K562 (cell line): ENCODE measurements at regions not wholly inside any gene's neighbourhood (a gene's known extent, or its start where the extent isn't known, plus 50 kb on each side); places are given as distances from the start of the nearest gene placed in this dataset.

Experiments
- ATAC-seq: fragments of 200-7000 bp; cut with Tn5 transposase; 3 replicates; pipeline ENCODE4 v1.9.1; 2020; ENCODE audit warnings: moderate library complexity
- BruUV-seq: library from RNA; stranded (reverse); fragments of 400-500 nt; replicated peaks from 2 replicates; lab custom pipeline; 2021; lab: Mats Ljungman, UMichigan
- CTCF ChIA-PET: fragments of 300-600 bp; formaldehyde crosslinking; extraction: SDS; loops from one replicate; lab custom pipeline; 2021; ENCODE audit warnings: low intra/inter-chr PET ratio; lab: Yijun Ruan, JAX
- POLR2A ChIA-PET: fragments of 300-600, 350-650 bp; sonication (Branson Sonifier 250); formaldehyde crosslinking; extraction: SDS; loops from one replicate; lab custom pipeline; 2021; ENCODE audit warnings: antibody characterized with exemption, inconsistent platforms; lab: Yijun Ruan, JAX
- DNase-seq, 4 experiments: peaks; one replicate each; pipeline versions ENCODE4 v3.0.0 to v3.0.0-alpha.2; 2011 to 2018; ENCODE audit warnings: low spot score in 3 of 4, mixed read lengths in 3 of 4; ENCODE audit errors: extremely low read depth in 1 of 4
- FAIRE-seq: peaks from 2 replicates; lab custom pipeline; 2011; peaks lifted over from hg19 to GRCh38; lab: Jason Lieb, UNC
- H2AFZ ChIP-seq: 2 replicates; pipeline ENCODE4 v1.6.0; 2011; ENCODE audit warnings: low read depth, low read length, control low read depth, inconsistent platforms
- H3K27ac ChIP-seq: fragments of 200-600 bp; 3 replicates; pipeline ENCODE4 v1.8.0; 2011; ENCODE audit warnings: low read depth, mild to moderate bottlenecking, control low read depth, inconsistent platforms, low read length, moderate library complexity, mixed read lengths; ENCODE audit errors: extremely low read depth
- H3K27me3 ChIP-seq, 2 experiments: fragments of 300-600 bp in 1 of 2; 2 replicates in 1 of 2; 3 replicates in 1 of 2; pipeline versions ENCODE4 v1.6.0 to v1.8.0; 2011; ENCODE audit warnings: inconsistent platforms in 2 of 2, low read length in 2 of 2, mild to moderate bottlenecking in 1 of 2, mixed read lengths in 1 of 2, moderate library complexity in 1 of 2; ENCODE audit not compliant: control insufficient read depth in 2 of 2, insufficient read depth in 2 of 2
- H3K36me3 ChIP-seq: fragments of 300-600 bp; 3 replicates; pipeline ENCODE4 v1.8.0; 2011; ENCODE audit warnings: mild to moderate bottlenecking, low read length, inconsistent platforms; ENCODE audit not compliant: control insufficient read depth, insufficient read depth
- H3K4me1 ChIP-seq, 2 experiments: fragments of 200-600 bp in 1 of 2; replicated peaks in 1 of 2; 2 replicates in 1 of 2; 3 replicates in 1 of 2; pipeline versions ENCODE4 v1.5.1 to v1.8.0; 2011; ENCODE audit warnings: inconsistent platforms in 2 of 2, low read length in 2 of 2, mild to moderate bottlenecking in 1 of 2, mixed read lengths in 1 of 2, moderate library complexity in 1 of 2; ENCODE audit not compliant: control insufficient read depth in 2 of 2, insufficient read depth in 2 of 2
- H3K4me2 ChIP-seq: 2 replicates; pipeline ENCODE4 v1.6.1; 2011; ENCODE audit warnings: low read length, control low read depth, inconsistent platforms, mixed read lengths; ENCODE audit not compliant: insufficient read depth
- H3K4me3 ChIP-seq: fragments of 200-600 bp; sonication (generic), shearing (Covaris generic); 2 replicates; pipeline ENCODE4 v1.5.1; 2016; ENCODE audit warnings: control low read depth, inconsistent platforms
- H3K79me2 ChIP-seq: fragments of 200-600 bp; 3 replicates; pipeline ENCODE4 v1.8.0; 2011; ENCODE audit warnings: low read length, inconsistent platforms; ENCODE audit not compliant: control insufficient read depth, insufficient read depth
- H3K9ac ChIP-seq, 2 experiments: 2 replicates each; pipeline versions ENCODE4 v1.6.0 to v1.6.1; 2011; ENCODE audit warnings: low read depth in 2 of 2, low read length in 2 of 2, control low read depth in 1 of 2, inconsistent platforms in 1 of 2, mild to moderate bottlenecking in 1 of 2, mixed read lengths in 1 of 2; ENCODE audit not compliant: insufficient read depth in 1 of 2
- H3K9me1 ChIP-seq: one replicate; pipeline ENCODE4 v1.6.0; 2011; ENCODE audit warnings: inconsistent platforms, mild to moderate bottlenecking, low read length, moderate library complexity; ENCODE audit not compliant: control insufficient read depth, insufficient read depth
- H3K9me3 ChIP-seq: replicated peaks from 2 replicates; pipeline ENCODE4 v1.5.1; 2011; ENCODE audit warnings: low read depth, low read length, inconsistent platforms; ENCODE audit not compliant: control insufficient read depth, insufficient read depth
- H4K20me1 ChIP-seq: replicated peaks from 2 replicates; pipeline ENCODE4 v1.6.1; 2011; ENCODE audit warnings: low read length, inconsistent platforms, mixed read lengths; ENCODE audit not compliant: control insufficient read depth, insufficient read depth
- CREBBP ChIP-seq: IDR thresholded peaks from one replicate; pipeline ENCODE4 v1.6.1; 2012; ENCODE audit warnings: low read depth, mild to moderate bottlenecking, control low read depth, inconsistent platforms, low read length
- GTF2E2 ChIP-seq: fragments of 200-800 bp; sonication (Bioruptor generic); IDR thresholded peaks from 2 replicates; pipeline ENCODE4 v1.6.1; 2016; ENCODE audit warnings: missing genetic modification characterization, missing compliant biosample characterization
- HNRNPK ChIP-seq: fragments of 200-400 bp; formaldehyde crosslinking; IDR thresholded peaks from one replicate; pipeline ENCODE4 v1.6.1; 2018; ENCODE audit warnings: mild to moderate bottlenecking, low read depth, low read length; ENCODE audit not compliant: poor library complexity, severe bottlenecking
- IRF2 ChIP-seq: sonication (generic); formaldehyde crosslinking; IDR thresholded peaks from 2 replicates; pipeline ENCODE4 v1.8.1; 2022; ENCODE audit warnings: mild to moderate bottlenecking, missing genetic modification reagents
- MCM7 ChIP-seq, 2 experiments: fragments of 450-650 bp; IDR thresholded peaks; 2 replicates each; pipeline ENCODE4 v1.6.1; 2016 to 2018
- POLR2B ChIP-seq: fragments of 450-650 bp; IDR thresholded peaks from 2 replicates; pipeline ENCODE4 v1.6.1; 2018; ENCODE audit warnings: low read depth; ENCODE audit not compliant: partially characterized antibody
- SMARCA5 ChIP-seq: fragments of 450-650 bp; IDR thresholded peaks from 2 replicates; pipeline ENCODE4 v1.6.1; 2016
- TAL1 ChIP-seq: fragments of 450-650 bp; IDR thresholded peaks from 2 replicates; pipeline ENCODE4 v1.6.1; 2016; ENCODE audit warnings: mild to moderate bottlenecking
- TRIM24 ChIP-seq, 2 experiments: fragments of 450-650 bp; IDR thresholded peaks; 2 replicates each; pipeline ENCODE4 v1.6.1; 2016
- YBX1 ChIP-seq: fragments of 450-650 bp; IDR thresholded peaks from 2 replicates; pipeline ENCODE4 v1.7.1; 2016; ENCODE audit warnings: mild to moderate bottlenecking
- ZBTB5 ChIP-seq: fragments of 450-650 bp; IDR thresholded peaks from 2 replicates; pipeline ENCODE4 v1.6.1; 2017; ENCODE audit warnings: antibody characterized with exemption
- ZNF324 ChIP-seq: fragments of 250-450 bp; sonication (Bioruptor Pico); IDR thresholded peaks from 2 replicates; pipeline ENCODE4 v1.4.0; 2020; ENCODE audit warnings: mild to moderate bottlenecking
- ZNF77 ChIP-seq: fragments of 250-450 bp; sonication (Bioruptor Pico); IDR thresholded peaks from 2 replicates; pipeline ENCODE4 v1.5.0; 2020
- WGBS: fragments of 100-300 bp; shearing (Covaris generic); methylation state at CpG from one replicate; pipeline ENCODE4 v1.1.6; 2016; ENCODE audit warnings: low coverage, mixed read lengths; ENCODE audit not compliant: insufficient coverage; ENCODE audit errors: missing lambda C conversion rate; 5-methylcytosine and 5-hydroxymethylcytosine counted together
- in situ Hi-C: fragments of 300-500 bp; cut with MboI; formaldehyde crosslinking; loops from 4 replicates; pipeline ENCODE4 v1.15.0; 2018; ENCODE audit warnings: inconsistent platforms, mixed read lengths
- intact Hi-C: fragments of 100-400 bp; cut with micrococcal nuclease; formaldehyde crosslinking; loops from 2 replicates; pipeline ENCODE4 v1.14.2; 2022
- TF ChIP-seq, protein P1 (sequence below): fragments of 200-800 bp; sonication (Bioruptor generic); IDR thresholded peaks from 2 replicates; pipeline ENCODE4 v1.6.1; 2016; ENCODE audit warnings: missing genetic modification characterization, missing compliant biosample characterization
- TF ChIP-seq, protein P2 (sequence below): sonication (generic); formaldehyde crosslinking; IDR thresholded peaks from 2 replicates; pipeline ENCODE4 v1.8.1; 2023; ENCODE audit warnings: mild to moderate bottlenecking, missing genetic modification reagents, moderate library complexity
- TF ChIP-seq, protein P3 (sequence below): IDR thresholded peaks from 2 replicates; pipeline ENCODE4 v1.6.1; 2014; ENCODE audit warnings: antibody characterized with exemption

DNA sequence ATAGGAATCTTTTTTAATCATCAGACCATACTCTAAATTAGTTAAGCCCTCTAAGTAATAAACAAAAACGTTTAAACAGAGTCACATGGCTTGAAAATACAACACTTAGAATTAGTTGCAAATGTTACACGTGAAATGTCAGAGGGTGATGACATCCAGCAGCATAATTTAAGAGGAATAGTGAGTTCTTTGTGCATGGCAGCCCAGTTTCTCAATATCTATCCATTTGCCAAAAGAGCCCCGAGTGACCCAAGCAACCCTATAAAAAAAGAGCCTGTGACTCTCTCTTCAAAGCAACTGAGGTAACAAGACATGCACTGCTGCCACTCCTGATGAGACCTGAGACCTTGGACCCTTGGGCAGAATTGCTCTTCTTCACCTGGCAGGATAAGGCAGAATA lies 96.9 kb upstream of the RASA1 start:
- DNase-seq (no peak), ATAC-seq (no peak), FAIRE-seq (no peak)
- ChIA-PET CTCF (no interaction called here), POLR2A (no interaction called here)
- Histone ChIP-seq H3K4me3 (no peak overlapping the region), H3K36me3 (no peaks in the 10 kb centered on the region), H3K27ac (no peak overlapping the region), H3K4me1 (no peaks in the 10 kb centered on the region), H3K27me3 (no peaks in the 10 kb centered on the region; a peak in 1 of 5 replicates), H4K20me1 (no peaks in the 10 kb centered on the region), H3K9ac (no peak overlapping the region), H3K79me2 (no peaks in the 10 kb centered on the region), H2AFZ (no peak overlapping the region), H3K4me2 (no peak overlapping the region), H3K9me3 (no peaks in the 10 kb centered on the region; the same call in 1 of the 2 replicates), H3K9me1 (no peaks in the 10 kb centered on the region)
- no TSS peak for BruUV-seq
- in situ Hi-C loops (no loop called here), intact Hi-C loops (no loop called here)
- 2% methylated on average over 3 of the region's 3 CpGs for WGBS
- TF ChIP-seq IRF2 (CRISPR knock-in tag) (no peak), CREBBP (no peak), GTF2E2 (no peak), HNRNPK (no peak), ZBTB5 (no peak), TRIM24 (IDR thresholded peaks at IDR 0.05) (no peak), TAL1 (no peak), ZNF77 (CRISPR knock-in tag) (no peak), POLR2B (no peak), SMARCA5 (no peak), ZNF324 (CRISPR knock-in tag) (no peak), MCM7 (IDR thresholded peaks at IDR 0.05) (no peak), YBX1 (no peak)
- TF ChIP-seq, protein P1, sequence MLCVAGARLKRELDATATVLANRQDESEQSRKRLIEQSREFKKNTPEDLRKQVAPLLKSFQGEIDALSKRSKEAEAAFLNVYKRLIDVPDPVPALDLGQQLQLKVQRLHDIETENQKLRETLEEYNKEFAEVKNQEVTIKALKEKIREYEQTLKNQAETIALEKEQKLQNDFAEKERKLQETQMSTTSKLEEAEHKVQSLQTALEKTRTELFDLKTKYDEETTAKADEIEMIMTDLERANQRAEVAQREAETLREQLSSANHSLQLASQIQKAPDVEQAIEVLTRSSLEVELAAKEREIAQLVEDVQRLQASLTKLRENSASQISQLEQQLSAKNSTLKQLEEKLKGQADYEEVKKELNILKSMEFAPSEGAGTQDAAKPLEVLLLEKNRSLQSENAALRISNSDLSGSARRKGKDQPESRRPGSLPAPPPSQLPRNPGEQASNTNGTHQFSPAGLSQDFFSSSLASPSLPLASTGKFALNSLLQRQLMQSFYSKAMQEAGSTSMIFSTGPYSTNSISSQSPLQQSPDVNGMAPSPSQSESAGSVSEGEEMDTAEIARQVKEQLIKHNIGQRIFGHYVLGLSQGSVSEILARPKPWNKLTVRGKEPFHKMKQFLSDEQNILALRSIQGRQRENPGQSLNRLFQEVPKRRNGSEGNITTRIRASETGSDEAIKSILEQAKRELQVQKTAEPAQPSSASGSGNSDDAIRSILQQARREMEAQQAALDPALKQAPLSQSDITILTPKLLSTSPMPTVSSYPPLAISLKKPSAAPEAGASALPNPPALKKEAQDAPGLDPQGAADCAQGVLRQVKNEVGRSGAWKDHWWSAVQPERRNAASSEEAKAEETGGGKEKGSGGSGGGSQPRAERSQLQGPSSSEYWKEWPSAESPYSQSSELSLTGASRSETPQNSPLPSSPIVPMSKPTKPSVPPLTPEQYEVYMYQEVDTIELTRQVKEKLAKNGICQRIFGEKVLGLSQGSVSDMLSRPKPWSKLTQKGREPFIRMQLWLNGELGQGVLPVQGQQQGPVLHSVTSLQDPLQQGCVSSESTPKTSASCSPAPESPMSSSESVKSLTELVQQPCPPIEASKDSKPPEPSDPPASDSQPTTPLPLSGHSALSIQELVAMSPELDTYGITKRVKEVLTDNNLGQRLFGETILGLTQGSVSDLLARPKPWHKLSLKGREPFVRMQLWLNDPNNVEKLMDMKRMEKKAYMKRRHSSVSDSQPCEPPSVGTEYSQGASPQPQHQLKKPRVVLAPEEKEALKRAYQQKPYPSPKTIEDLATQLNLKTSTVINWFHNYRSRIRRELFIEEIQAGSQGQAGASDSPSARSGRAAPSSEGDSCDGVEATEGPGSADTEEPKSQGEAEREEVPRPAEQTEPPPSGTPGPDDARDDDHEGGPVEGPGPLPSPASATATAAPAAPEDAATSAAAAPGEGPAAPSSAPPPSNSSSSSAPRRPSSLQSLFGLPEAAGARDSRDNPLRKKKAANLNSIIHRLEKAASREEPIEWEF: no peak
- TF ChIP-seq, protein P2, sequence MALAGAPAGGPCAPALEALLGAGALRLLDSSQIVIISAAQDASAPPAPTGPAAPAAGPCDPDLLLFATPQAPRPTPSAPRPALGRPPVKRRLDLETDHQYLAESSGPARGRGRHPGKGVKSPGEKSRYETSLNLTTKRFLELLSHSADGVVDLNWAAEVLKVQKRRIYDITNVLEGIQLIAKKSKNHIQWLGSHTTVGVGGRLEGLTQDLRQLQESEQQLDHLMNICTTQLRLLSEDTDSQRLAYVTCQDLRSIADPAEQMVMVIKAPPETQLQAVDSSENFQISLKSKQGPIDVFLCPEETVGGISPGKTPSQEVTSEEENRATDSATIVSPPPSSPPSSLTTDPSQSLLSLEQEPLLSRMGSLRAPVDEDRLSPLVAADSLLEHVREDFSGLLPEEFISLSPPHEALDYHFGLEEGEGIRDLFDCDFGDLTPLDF (CRISPR knock-in tag): no peak
- TF ChIP-seq, protein P3, sequence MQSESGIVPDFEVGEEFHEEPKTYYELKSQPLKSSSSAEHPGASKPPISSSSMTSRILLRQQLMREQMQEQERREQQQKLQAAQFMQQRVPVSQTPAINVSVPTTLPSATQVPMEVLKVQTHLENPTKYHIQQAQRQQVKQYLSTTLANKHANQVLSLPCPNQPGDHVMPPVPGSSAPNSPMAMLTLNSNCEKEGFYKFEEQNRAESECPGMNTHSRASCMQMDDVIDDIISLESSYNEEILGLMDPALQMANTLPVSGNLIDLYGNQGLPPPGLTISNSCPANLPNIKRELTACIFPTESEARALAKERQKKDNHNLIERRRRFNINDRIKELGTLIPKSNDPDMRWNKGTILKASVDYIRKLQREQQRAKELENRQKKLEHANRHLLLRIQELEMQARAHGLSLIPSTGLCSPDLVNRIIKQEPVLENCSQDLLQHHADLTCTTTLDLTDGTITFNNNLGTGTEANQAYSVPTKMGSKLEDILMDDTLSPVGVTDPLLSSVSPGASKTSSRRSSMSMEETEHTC: no peak
